H54 (cell line): ENCODE measurements at regions not wholly inside any gene's neighbourhood (a gene's known extent, or its start where the extent isn't known, plus 50 kb on each side); places are given as distances from the start of the nearest gene placed in this dataset.

Experiments
- DNase-seq: peaks from one replicate; pipeline ENCODE4 v3.0.0; 2011; ENCODE audit warnings: low spot score, mixed read lengths; ENCODE audit not compliant: insufficient read length
- FAIRE-seq: peaks from 3 replicates; lab custom pipeline; 2011; peaks lifted over from hg19 to GRCh38; lab: Jason Lieb, UNC
- POLR2A ChIP-seq: IDR thresholded peaks from 2 replicates; pipeline ENCODE4 v1.6.1; 2011; ENCODE audit warnings: low read depth, mild to moderate bottlenecking, low read length

GRCh38 chr12:24195063-24195462, 245.6 kb upstream of the SOX5 start:
- no peak for DNase-seq
- FAIRE-seq = no peak
- no peak for TF ChIP-seq POLR2A

DNA sequence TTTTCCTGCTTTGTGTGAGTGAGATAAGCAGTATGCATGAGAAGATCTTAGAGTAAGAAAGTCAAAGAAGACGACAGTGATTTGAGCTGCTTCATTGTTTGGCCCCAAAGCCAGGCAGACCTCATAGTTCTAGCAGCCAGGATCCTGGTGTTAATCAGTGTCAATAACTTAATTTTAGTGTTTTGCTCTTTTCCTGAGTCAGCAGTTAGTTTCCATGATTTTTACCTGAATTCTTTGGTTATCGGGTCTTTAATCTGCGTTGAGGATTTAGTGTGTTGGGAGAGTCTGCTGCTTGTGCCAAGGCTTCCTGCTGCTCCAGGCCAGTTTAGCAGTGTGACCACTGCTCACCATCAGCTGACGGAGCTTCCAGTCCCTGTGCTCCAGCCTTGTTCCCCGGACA, 241.6 kb upstream of the SOX5 start:
- no peak for FAIRE-seq
- no peak for DNase-seq
- no peak for TF ChIP-seq POLR2A

DNA sequence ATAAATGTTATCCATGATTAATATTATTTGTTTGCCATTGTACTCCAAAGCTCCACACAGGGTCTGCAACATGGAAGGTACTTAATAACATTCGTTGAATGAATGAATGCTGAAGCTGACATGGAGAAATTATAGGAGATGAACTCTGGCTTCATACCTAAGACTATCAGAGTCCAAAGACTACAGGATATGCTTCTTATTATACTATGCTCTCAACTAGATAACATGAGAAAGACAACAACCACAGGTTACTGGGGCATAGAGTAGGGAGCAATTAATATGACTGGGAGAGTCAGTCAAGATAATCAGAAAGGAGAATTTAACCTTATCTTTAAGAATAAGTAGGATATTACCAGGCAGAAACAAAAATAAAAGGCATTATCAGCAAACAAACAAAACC, 236.3 kb upstream of the SOX5 start:
- TF ChIP-seq POLR2A = no peak
- no peak for FAIRE-seq
- no peak for DNase-seq

GRCh38 chr12:24177889-24178288, 228.4 kb upstream of the SOX5 start:
- no peak for TF ChIP-seq POLR2A
- FAIRE-seq (no peak), DNase-seq (no peak)

DNA sequence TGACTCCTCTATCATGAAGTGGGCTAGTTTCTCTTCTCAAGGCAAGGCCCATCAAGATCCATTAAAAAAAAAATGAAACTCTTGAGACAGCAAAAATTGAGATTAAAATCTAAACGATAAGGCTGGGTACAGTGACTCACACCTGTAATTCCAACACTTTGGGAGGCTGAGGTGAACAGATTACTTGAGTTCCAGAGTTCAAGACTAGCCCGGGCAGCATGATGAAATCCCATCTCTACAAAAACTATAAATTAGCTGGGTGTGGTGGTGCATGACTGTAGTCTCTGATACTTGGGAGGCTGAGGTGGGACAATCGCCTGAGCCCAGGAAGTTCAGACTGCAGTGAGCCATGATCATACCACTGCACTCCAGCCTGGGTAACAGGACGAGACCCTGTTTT, 226.5 kb upstream of the SOX5 start:
- DNase-seq (no peak), FAIRE-seq (no peak)
- no peak for TF ChIP-seq POLR2A

GRCh38 chr12:24175284-24175683, 225.8 kb upstream of the SOX5 start:
- FAIRE-seq (no peak), DNase-seq (no peak)
- TF ChIP-seq POLR2A = no peak

DNA sequence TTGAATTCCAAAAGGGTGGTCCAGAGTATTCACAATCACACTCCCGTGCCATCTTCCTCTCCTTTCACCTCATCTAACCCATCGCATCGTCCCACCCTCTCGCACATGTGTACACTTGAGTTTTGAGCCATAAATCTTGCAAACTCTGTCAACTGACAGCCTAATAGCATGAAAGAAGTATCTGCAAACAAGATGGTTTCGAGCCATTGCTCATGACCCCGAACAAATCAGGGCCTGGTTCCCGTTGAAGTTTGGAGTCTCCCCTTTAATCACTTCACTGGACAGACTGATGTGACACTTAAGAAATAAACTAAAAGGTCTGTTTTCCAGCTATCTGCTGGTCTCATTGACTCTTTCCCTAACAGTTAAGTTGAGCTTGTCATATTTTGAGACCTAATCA, 223.6 kb upstream of the SOX5 start:
- DNase-seq (no peak), FAIRE-seq (no peak)
- no peak for TF ChIP-seq POLR2A

GRCh38 chr12:24172773-24173066, 223.2 kb upstream of the SOX5 start:
- FAIRE-seq = no peak
- TF ChIP-seq POLR2A = no peak
- DNase-seq = no peak

DNA sequence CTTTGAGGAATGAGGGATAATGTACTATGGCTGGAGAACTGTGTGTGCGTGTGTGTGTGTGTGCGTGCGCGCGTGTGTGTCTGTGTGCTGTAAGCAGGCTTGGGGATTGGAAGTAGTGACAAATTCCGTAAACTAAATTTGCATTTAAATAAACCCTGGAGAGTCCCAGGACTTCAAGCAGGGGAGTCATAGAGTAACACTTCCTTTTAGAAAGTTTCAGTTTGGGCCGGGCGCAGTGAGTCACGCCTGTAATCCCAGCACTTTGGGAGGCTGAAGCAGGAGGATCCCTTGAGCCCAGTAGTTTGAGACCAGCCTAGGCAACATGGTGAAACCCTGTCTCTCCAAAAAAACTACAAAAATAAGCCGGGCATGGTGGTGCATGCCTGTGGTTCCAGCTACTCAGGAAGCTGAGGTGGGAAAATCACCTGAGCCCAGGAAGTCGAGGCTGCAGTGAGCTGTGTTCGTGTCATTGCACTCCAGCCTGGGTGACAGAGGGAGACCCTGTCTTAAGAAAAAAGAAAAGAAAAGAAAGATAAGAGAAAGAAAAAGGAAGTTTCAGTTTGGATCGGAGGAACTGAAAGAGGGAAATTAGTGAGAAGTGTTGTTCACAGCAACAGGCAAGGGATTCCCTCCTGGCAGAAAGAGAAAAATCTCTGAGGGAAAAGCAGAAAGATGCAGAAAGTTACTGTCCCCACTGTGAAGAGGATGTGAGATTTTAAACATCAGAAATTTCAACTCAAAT, 222.7 kb upstream of the SOX5 start:
- FAIRE-seq = no peak
- DNase-seq = no peak
- no peak for TF ChIP-seq POLR2A

GRCh38 chr12:24155042-24155441, 205.6 kb upstream of the SOX5 start:
- FAIRE-seq = no peak
- TF ChIP-seq POLR2A = no peak

GRCh38 chr12:24153079-24153478, 203.6 kb upstream of the SOX5 start:
- FAIRE-seq (no peak), DNase-seq (no peak)
- no peak for TF ChIP-seq POLR2A

More at GRCh38 chr12:24155042-24155441, 205.6 kb upstream of the SOX5 start:
- no peak for DNase-seq

- no peak for TF ChIP-seq POLR2A
- no peak for DNase-seq
- FAIRE-seq = no peak
Observed at GRCh38 chr12:24152270-24152669, 202.8 kb upstream of the SOX5 start.

- no peak for FAIRE-seq
- TF ChIP-seq POLR2A = no peak
- DNase-seq = no peak
Observed at GRCh38 chr12:24143928-24144327, 194.5 kb upstream of the SOX5 start.

- no peak for TF ChIP-seq POLR2A
- FAIRE-seq (no peak), DNase-seq (no peak)
Observed at GRCh38 chr12:24139035-24139434, 189.6 kb upstream of the SOX5 start.

- no peak for DNase-seq
- no peak for TF ChIP-seq POLR2A
- FAIRE-seq = no peak
Observed at GRCh38 chr12:24138041-24138440, 188.6 kb upstream of the SOX5 start.
